ENCODE measurements at regions not wholly inside any gene's neighbourhood (a gene's known extent, or its start where the extent isn't known, plus 50 kb on each side); places are given as distances from the start of the nearest gene placed in this dataset.

DNA sequence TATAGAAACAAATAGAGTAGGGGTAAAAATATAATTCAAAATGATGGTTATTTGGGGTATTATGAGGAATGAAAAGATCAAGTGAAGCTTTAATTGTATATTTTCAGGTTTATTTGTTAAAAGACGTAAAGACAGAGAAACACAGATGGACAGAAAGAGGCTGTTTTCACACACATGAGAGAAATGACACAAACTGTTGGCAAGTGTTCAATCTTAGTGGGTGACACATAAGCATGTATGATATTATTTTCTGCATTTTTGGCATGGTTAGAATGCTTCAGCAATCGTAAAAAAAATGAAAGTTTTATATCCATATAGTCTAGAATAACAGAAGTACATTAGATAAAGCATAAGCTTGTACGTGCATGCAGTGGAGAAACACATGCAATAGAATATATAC lies 464.4 kb upstream of the AKR1E2 start:
- DNase-seq (ENCODE audit: extremely low read depth, low read depth), result no peak
- TF ChIP-seq, protein P1, sequence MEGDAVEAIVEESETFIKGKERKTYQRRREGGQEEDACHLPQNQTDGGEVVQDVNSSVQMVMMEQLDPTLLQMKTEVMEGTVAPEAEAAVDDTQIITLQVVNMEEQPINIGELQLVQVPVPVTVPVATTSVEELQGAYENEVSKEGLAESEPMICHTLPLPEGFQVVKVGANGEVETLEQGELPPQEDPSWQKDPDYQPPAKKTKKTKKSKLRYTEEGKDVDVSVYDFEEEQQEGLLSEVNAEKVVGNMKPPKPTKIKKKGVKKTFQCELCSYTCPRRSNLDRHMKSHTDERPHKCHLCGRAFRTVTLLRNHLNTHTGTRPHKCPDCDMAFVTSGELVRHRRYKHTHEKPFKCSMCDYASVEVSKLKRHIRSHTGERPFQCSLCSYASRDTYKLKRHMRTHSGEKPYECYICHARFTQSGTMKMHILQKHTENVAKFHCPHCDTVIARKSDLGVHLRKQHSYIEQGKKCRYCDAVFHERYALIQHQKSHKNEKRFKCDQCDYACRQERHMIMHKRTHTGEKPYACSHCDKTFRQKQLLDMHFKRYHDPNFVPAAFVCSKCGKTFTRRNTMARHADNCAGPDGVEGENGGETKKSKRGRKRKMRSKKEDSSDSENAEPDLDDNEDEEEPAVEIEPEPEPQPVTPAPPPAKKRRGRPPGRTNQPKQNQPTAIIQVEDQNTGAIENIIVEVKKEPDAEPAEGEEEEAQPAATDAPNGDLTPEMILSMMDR (IDR thresholded peaks at IDR 0.05; ENCODE audit: low read depth, low read length), result no peak

DNA sequence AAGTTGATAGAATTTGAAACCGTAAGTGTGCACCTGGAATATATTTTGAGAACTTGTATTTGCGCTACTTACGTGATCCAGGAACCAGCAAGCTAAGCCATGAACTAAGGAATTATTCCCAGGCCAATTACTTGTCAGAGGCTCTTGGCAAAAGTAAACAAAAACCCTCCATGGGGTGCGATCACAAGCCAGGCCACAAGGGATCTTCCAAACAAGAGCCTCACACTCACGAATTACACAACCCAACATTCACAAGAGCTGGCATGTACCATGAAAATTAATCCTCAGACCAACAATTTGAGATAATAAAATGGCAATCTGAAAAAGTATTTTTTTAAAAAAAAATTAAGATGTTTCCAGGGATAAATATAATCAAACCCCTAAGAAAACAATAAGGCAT lies 467.0 kb upstream of the AKR1E2 start:
- no peak for DNase-seq (ENCODE audit: extremely low read depth, low read depth)
- TF ChIP-seq, protein P1 (IDR thresholded peaks at IDR 0.05; ENCODE audit: low read depth, low read length), result no peak

DNA sequence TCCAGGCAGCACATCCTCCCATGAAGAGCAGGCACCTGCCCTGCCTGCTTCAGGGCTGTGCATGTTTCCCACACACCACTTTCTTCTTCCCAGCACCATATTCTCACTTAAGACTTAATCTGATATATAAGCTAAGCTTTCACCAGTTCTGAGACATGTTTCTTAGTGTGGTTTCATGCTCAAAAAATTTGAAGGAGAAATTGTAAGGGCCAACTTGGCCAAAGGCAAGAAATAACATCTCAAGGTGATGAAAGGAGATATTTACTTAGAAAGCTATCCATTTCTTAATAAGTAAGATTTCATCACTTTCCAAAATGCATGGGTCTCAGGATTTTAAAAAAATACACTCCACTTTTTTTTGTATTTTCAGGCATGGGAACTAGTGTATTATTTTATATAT lies 468.1 kb upstream of the AKR1E2 start:
- TF ChIP-seq, protein P1 (IDR thresholded peaks at IDR 0.05; ENCODE audit: low read depth, low read length), result no peak
- no peak for DNase-seq (ENCODE audit: extremely low read depth, low read depth)

DNA sequence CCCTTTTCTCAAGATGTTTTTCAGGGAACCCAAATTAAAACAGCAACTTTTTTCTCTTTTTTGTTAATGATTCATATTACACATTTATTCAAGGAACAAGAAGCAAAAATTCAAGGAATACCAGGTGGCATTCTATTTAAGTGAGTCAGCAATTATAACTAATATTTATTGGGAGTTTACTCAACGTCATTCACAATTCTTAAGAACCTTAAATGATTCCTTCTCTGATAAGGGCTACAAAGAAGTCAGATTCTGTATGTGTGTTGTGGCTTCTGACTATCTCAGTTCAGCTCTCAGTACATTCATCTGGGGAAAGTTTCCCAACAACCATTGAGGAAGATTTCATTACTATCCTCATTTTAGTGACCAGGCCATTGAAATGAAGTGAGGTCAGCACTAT lies 470.7 kb upstream of the AKR1E2 start:
- TF ChIP-seq, protein P1 (IDR thresholded peaks at IDR 0.05; ENCODE audit: low read depth, low read length), result no peak
- DNase-seq (ENCODE audit: extremely low read depth, low read depth), result no peak

DNA sequence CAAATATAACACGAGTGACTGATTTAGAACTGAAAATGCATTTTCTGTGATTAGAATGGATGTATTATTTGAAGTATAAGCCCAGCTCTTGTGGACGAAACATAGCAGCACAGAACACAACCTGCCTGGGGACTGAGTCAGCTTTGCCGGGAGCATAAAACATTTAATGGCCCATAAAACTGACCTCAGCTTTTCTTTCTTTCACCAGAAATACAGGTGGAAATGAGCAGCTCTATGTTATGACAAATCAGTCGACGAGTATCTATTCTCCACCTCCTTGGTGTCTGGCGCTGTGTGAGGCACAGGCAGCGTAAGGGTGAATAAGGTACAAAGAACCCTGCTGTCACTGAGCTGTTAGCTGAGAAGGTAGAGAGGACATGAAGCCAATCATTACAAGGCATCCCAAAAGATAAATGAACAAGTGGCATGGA lies 471.6 kb upstream of the AKR1E2 start:
- TF ChIP-seq, protein P1 (IDR thresholded peaks at IDR 0.05; ENCODE audit: low read depth, low read length), result no peak
- DNase-seq (ENCODE audit: extremely low read depth, low read depth), result no peak

DNA sequence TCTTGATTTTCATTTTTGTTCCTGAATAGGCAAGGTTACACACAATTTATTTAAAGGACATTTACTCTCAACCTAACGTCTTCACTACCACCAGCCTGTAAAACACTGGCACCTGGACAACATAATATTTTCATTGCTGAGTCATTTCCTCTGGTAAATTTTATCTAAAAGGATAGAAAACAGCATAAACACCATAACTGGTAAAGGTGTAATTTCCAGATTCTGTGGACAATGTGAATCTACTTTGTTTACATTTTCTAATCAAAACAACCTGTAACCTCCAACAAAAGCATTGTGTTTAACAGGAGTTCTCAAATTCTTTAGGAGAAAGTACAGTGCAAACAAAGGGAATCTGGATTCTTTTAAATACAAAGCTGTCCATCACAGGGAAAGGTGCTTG lies 472.0 kb upstream of the AKR1E2 start:
- no peak for DNase-seq (ENCODE audit: extremely low read depth, low read depth)
- TF ChIP-seq, protein P1 (IDR thresholded peaks at IDR 0.05; ENCODE audit: low read depth, low read length), result no peak

DNA sequence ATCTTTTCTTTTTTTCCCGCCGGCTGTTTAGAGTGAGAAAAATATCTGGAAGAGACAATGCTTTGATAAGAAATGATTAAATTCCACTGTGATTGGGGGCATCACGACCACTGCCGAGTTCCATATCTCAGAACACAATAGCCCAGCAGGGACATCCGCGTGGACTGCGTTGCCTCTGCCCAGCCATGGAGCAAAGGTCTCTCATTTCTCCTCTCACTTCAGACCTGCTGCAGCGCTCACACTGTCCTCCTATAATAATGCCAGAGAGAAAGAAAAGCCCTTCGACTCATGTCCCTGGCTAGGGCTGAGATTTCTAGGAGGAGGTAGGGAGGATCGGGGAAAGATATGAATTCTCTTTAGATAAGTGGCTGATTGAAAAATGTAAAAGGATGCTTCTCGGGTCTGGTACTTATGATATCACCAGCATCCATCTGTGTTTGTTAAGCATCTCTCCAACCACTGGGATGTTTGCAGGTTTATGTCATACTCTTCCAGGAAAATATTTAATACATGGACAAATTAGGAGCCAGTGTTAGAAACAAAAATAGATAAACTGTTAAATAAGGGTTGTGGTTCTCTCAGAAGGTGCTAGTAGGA lies 472.9 kb upstream of the AKR1E2 start:
- DNase-seq (ENCODE audit: extremely low read depth, low read depth), result no peak
- TF ChIP-seq, protein P1 (IDR thresholded peaks at IDR 0.05; ENCODE audit: low read depth, low read length), result no peak

Data from AG09319 (cell line).